C4-2B (cell line): ENCODE measurements at regions not wholly inside any gene's neighbourhood (a gene's known extent, or its start where the extent isn't known, plus 50 kb on each side); places are given as distances from the start of the nearest gene placed in this dataset.

Experiments
- ZFX ChIP-seq: fragments of 450-650 bp; IDR thresholded peaks from 2 replicates; pipeline ENCODE4 v1.6.1; 2017
- TF ChIP-seq, protein P1 (sequence below): fragments of 450-650 bp; conservative IDR thresholded peaks from 2 replicates; pipeline ENCODE4 v1.5.1; 2017; ENCODE audit warnings: mild to moderate bottlenecking

DNA sequence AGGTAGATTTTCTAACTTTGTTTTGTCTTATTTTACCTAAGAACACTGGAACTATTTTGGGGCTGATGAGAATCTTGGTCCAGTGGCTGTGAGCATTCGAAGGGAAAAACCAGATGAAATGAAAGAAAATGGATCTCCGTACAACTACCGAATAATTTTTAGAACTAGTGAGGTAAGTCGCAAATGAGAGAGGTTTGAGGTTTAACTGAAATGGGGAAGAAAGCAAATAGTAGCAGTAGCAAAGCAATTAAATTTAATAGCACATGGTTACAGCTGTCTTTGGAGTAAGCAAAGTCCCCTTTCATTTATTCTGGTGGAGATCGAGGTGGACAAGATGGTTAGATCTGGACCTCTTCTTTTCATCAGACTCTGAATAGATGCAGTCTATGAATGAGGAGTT lies 313.5 kb upstream of the RGS6 start:
- TF ChIP-seq, protein P1, sequence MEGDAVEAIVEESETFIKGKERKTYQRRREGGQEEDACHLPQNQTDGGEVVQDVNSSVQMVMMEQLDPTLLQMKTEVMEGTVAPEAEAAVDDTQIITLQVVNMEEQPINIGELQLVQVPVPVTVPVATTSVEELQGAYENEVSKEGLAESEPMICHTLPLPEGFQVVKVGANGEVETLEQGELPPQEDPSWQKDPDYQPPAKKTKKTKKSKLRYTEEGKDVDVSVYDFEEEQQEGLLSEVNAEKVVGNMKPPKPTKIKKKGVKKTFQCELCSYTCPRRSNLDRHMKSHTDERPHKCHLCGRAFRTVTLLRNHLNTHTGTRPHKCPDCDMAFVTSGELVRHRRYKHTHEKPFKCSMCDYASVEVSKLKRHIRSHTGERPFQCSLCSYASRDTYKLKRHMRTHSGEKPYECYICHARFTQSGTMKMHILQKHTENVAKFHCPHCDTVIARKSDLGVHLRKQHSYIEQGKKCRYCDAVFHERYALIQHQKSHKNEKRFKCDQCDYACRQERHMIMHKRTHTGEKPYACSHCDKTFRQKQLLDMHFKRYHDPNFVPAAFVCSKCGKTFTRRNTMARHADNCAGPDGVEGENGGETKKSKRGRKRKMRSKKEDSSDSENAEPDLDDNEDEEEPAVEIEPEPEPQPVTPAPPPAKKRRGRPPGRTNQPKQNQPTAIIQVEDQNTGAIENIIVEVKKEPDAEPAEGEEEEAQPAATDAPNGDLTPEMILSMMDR = no peak
- TF ChIP-seq ZFX = no peak
